IPS-15b (cell line): ENCODE measurements at regions not wholly inside any gene's neighbourhood (a gene's known extent, or its start where the extent isn't known, plus 50 kb on each side); places are given as distances from the start of the nearest gene placed in this dataset.

Experiments
- H3K27me3 ChIP-seq: one replicate; pipeline ENCODE4 v1.6.1; 2013; ENCODE audit warnings: low read length; ENCODE audit not compliant: control insufficient read depth, insufficient read depth
- H3K36me3 ChIP-seq: one replicate; pipeline ENCODE4 v1.6.1; 2013; ENCODE audit warnings: low read length; ENCODE audit not compliant: control insufficient read depth, insufficient read depth
- H3K4me1 ChIP-seq: one replicate; pipeline ENCODE4 v1.6.1; 2013; ENCODE audit warnings: mild to moderate bottlenecking, low read length; ENCODE audit not compliant: control insufficient read depth, insufficient read depth
- H3K4me3 ChIP-seq: one replicate; pipeline ENCODE4 v1.5.1; 2013; ENCODE audit warnings: low read depth, low read length
- H3K9ac ChIP-seq: one replicate; pipeline ENCODE4 v1.6.1; 2013; ENCODE audit warnings: low read depth, mild to moderate bottlenecking, low read length
- H3K9me3 ChIP-seq: one replicate; pipeline ENCODE4 v1.6.1; 2013; ENCODE audit warnings: mild to moderate bottlenecking, low read length; ENCODE audit not compliant: control insufficient read depth, insufficient read depth

- Histone ChIP-seq H3K4me3 (no peak overlapping the region), H3K36me3 (no peaks in the 10 kb centered on the region), H3K27me3 (no peaks in the 10 kb centered on the region), H3K9me3 (no peaks in the 10 kb centered on the region), H3K4me1 (no peaks in the 10 kb centered on the region), H3K9ac (no peak overlapping the region)
Observed at GRCh38 chr12:115588131-115588530, 689.4 kb downstream of the MED13L start.

- no peaks in the 10 kb centered on the region for H3K36me3 ChIP-seq
- no peak overlapping the region for H3K4me3 ChIP-seq
- H3K4me1 ChIP-seq, result no peaks in the 10 kb centered on the region
- no peaks in the 10 kb centered on the region for H3K9me3 ChIP-seq
- no peak overlapping the region for H3K9ac ChIP-seq
- no peaks in the 10 kb centered on the region for H3K27me3 ChIP-seq
Observed at GRCh38 chr12:115584156-115584555, 693.3 kb downstream of the MED13L start.

GRCh38 chr12:115583591-115583990 is 693.9 kb downstream of the MED13L start:
- H3K4me1 ChIP-seq, result no peaks in the 10 kb centered on the region
- no peaks in the 10 kb centered on the region for H3K27me3 ChIP-seq

GRCh38 chr12:115577401-115577800 is 700.1 kb downstream of the MED13L start:
- no peaks in the 10 kb centered on the region for H3K27me3 ChIP-seq
- no peak overlapping the region for H3K9ac ChIP-seq

More at GRCh38 chr12:115583591-115583990, 693.9 kb downstream of the MED13L start:
- no peak overlapping the region for H3K4me3 ChIP-seq
- no peaks in the 10 kb centered on the region for H3K36me3 ChIP-seq
- no peaks in the 10 kb centered on the region for H3K9me3 ChIP-seq
- H3K9ac ChIP-seq, result no peak overlapping the region

GRCh38 chr12:115574826-115575225 is 702.7 kb downstream of the MED13L start:
- Histone ChIP-seq H3K9ac (no peak overlapping the region), H3K4me1 (no peaks in the 10 kb centered on the region), H3K36me3 (no peaks in the 10 kb centered on the region), H3K4me3 (no peak overlapping the region), H3K9me3 (no peaks in the 10 kb centered on the region), H3K27me3 (no peaks in the 10 kb centered on the region)

More at GRCh38 chr12:115577401-115577800, 700.1 kb downstream of the MED13L start:
- Histone ChIP-seq H3K9me3 (no peaks in the 10 kb centered on the region), H3K36me3 (no peaks in the 10 kb centered on the region), H3K4me1 (no peaks in the 10 kb centered on the region), H3K4me3 (no peak overlapping the region)

- Histone ChIP-seq H3K9me3 (no peaks in the 10 kb centered on the region), H3K27me3 (no peaks in the 10 kb centered on the region), H3K9ac (no peak overlapping the region), H3K4me1 (no peaks in the 10 kb centered on the region), H3K36me3 (no peaks in the 10 kb centered on the region), H3K4me3 (no peak overlapping the region)
Observed at GRCh38 chr12:115572440-115572839, 705.1 kb downstream of the MED13L start.

- H3K36me3 ChIP-seq, result no peaks in the 10 kb centered on the region
- no peaks in the 10 kb centered on the region for H3K4me1 ChIP-seq
- no peak overlapping the region for H3K4me3 ChIP-seq
- no peak overlapping the region for H3K9ac ChIP-seq
- H3K9me3 ChIP-seq, result no peaks in the 10 kb centered on the region
- H3K27me3 ChIP-seq, result no peaks in the 10 kb centered on the region
Observed at GRCh38 chr12:115571446-115571845, 706.0 kb downstream of the MED13L start.

- Histone ChIP-seq H3K4me1 (no peaks in the 10 kb centered on the region), H3K9me3 (no peaks in the 10 kb centered on the region), H3K36me3 (no peaks in the 10 kb centered on the region), H3K27me3 (no peaks in the 10 kb centered on the region), H3K9ac (no peak overlapping the region), H3K4me3 (no peak overlapping the region)
Observed at GRCh38 chr12:115571027-115571426, 706.5 kb downstream of the MED13L start.

- no peak overlapping the region for H3K4me3 ChIP-seq
- H3K9ac ChIP-seq, result no peak overlapping the region
- no peaks in the 10 kb centered on the region for H3K27me3 ChIP-seq
- no peaks in the 10 kb centered on the region for H3K9me3 ChIP-seq
- H3K4me1 ChIP-seq, result no peaks in the 10 kb centered on the region
- no peaks in the 10 kb centered on the region for H3K36me3 ChIP-seq
Observed at GRCh38 chr12:115570069-115570777, 707.3 kb downstream of the MED13L start.

- H3K9me3 ChIP-seq, result no peaks in the 10 kb centered on the region
- no peaks in the 10 kb centered on the region for H3K4me1 ChIP-seq
- H3K9ac ChIP-seq, result no peak overlapping the region
- no peaks in the 10 kb centered on the region for H3K27me3 ChIP-seq
- no peak overlapping the region for H3K4me3 ChIP-seq
- H3K36me3 ChIP-seq, result no peaks in the 10 kb centered on the region
Observed at GRCh38 chr12:115569345-115570068, 708.0 kb downstream of the MED13L start.

- H3K36me3 ChIP-seq, result no peaks in the 10 kb centered on the region
- no peak overlapping the region for H3K9ac ChIP-seq
- no peaks in the 10 kb centered on the region for H3K9me3 ChIP-seq
- H3K4me1 ChIP-seq, result no peaks in the 10 kb centered on the region
- H3K27me3 ChIP-seq, result no peaks in the 10 kb centered on the region
- no peak overlapping the region for H3K4me3 ChIP-seq
Observed at GRCh38 chr12:115558281-115558680, 719.2 kb downstream of the MED13L start.

- H3K4me1 ChIP-seq, result no peaks in the 10 kb centered on the region
- no peaks in the 10 kb centered on the region for H3K36me3 ChIP-seq
- no peaks in the 10 kb centered on the region for H3K9me3 ChIP-seq
- H3K9ac ChIP-seq, result no peak overlapping the region
- no peaks in the 10 kb centered on the region for H3K27me3 ChIP-seq
- no peak overlapping the region for H3K4me3 ChIP-seq
Observed at GRCh38 chr12:115553622-115554021, 723.9 kb downstream of the MED13L start.
